ENCODE measurements at regions not wholly inside any gene's neighbourhood (a gene's known extent, or its start where the extent isn't known, plus 50 kb on each side); places are given as distances from the start of the nearest gene placed in this dataset.

DNA sequence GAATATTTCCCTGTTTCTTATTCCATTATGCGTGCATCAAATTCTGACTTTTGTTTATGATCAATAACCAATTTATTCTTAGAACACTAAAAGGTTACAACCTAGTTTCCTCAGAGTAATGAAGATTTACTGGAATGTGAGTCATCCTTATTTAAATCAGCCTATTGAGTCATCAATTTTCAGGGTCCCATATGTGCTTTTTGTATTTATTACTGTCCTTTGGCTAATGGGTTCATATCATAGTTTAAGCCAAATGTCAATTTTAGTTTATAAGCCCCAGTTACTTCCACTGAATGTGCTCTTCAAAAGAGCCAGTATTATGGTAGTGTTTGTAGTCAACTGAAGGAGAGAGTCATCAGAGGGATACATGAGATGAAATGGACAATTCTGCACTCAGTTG, 359.2 kb downstream of the PRR16 start:
- no peak for TF ChIP-seq POLR2A (IDR thresholded peaks at IDR 0.05)
- TF ChIP-seq, protein P1, sequence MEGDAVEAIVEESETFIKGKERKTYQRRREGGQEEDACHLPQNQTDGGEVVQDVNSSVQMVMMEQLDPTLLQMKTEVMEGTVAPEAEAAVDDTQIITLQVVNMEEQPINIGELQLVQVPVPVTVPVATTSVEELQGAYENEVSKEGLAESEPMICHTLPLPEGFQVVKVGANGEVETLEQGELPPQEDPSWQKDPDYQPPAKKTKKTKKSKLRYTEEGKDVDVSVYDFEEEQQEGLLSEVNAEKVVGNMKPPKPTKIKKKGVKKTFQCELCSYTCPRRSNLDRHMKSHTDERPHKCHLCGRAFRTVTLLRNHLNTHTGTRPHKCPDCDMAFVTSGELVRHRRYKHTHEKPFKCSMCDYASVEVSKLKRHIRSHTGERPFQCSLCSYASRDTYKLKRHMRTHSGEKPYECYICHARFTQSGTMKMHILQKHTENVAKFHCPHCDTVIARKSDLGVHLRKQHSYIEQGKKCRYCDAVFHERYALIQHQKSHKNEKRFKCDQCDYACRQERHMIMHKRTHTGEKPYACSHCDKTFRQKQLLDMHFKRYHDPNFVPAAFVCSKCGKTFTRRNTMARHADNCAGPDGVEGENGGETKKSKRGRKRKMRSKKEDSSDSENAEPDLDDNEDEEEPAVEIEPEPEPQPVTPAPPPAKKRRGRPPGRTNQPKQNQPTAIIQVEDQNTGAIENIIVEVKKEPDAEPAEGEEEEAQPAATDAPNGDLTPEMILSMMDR (IDR thresholded peaks at IDR 0.05): no peak
